ENCODE measurements at regions not wholly inside any gene's neighbourhood (a gene's known extent, or its start where the extent isn't known, plus 50 kb on each side); places are given as distances from the start of the nearest gene placed in this dataset.

GRCh38 chr1:113008365-113008714 lies 52.3 kb upstream of the SLC16A1 start:
- no peak for TF ChIP-seq EZH2phosphoT487 (IDR thresholded peaks at IDR 0.05; ENCODE audit: insufficient read depth, low read depth)
- no peak for TF ChIP-seq EZH2 (IDR thresholded peaks at IDR 0.05; ENCODE audit: insufficient read depth, poor library complexity, severe bottlenecking)
